ENCODE measurements at regions not wholly inside any gene's neighbourhood (a gene's known extent, or its start where the extent isn't known, plus 50 kb on each side); places are given as distances from the start of the nearest gene placed in this dataset.
"Not testable (repeated sequence)": the region's sequence is repeated elsewhere in the genome, so short reads cannot be mapped to it uniquely, and the experiment has no call there.

DNA sequence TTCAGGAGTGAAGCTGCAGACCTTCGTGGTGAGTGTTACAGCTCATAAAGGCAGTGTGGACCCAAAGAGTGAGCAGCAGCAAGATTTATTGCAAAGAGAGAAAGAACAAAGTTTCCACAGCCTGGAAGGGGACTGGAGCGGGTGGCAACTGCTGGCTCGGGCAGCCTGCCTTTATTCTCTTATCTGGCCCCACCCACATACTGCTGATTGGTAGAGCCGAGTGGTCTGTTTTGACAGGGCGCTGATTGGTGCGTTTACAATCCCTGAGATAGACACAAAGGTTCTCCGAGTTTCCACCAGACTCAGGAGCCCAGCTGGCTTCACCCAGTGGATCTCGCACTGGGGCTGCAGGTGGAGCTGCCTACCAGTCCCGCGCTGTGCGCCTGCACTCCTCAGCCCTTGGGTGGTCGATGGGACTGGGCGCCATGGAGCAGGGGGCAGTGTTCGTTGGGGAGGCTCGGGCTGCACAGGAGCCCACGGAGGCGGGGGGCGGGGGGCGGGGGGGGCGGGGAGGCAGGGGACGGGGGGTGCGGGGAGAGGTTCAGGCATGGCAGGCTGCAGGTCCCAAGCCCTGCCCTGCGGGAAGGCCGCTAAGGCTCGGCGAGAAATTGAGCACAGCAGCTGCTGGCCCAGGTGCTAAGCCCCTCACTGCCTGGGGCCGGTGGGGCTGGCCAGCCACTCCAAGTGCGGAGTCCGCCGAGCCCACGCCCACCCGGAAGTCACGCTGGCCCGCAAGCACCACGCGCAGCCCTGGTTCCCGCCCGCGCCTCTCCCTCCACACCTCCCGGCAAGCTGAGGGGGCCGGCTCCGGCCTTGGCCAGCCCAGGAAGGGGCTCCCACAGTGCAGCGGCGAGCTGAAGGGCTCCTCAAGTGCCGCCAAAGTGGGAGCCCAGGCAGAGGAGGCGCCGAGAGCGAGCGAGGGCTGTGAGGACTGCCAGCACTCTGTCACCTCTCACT lies 59.9 kb upstream of the EN2 start:
- not testable (repeated sequence) for DNase-seq

DNA sequence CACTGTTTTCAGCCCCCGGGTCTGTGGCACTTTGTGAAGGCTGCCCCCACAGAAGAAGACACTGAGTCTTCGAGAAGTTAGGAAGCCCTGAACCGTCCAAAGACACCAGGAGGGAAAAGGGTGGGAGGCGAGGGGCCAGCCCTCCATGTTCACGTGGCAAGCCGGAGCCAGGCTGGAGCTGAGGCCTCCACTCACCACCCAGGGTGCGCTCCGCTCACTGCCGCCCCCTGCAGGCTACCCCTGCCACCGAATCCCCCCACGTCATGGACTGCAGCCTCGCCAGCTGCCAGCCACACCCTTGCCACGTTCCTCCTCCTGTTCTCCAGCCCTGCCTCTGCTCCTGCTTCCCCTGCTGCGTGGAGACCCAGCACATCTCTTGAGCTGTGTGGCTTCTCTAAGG lies 59.0 kb upstream of the EN2 start:
- DNase-seq: no peak

DNA sequence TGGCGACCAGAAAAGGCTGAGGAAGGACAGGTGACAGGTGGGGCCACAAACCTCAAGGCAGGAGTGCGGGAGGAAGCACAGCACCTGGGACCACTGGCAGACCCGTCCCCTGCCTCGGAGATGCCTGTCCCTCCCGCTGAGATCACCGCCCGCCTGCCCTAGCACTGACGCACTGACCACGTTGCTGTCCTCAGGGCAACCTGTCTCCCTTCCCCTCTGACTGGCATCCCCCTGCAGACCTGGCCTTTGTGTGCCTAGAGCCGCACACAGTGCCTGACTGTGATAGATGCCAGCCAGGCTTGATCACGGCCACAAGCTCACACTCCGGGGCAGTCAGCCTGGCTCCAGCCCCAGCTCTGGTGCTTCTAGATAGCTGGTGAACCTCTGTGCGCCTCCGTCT lies 58.4 kb upstream of the EN2 start:
- DNase-seq: no peak

DNA sequence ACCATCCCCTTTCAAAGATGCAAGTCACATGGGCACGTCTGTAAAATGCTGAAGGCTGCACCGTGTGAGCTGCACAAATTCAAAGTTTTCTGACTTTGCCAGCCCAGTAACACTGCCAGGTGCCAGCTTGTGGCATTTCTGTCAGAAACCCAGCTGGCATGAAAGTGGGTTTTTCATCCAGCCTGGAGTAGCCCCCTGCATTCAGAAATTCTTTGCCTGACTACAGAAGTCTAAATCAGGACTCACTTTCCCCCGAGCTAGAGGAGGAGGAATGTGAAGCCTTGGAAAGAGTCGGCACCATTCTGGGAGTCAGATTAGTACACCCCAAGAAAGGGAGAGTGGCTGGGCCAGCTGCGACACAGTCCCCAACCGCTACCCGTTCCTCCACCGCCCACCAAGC lies 56.7 kb upstream of the EN2 start:
- DNase-seq: no peak

DNA sequence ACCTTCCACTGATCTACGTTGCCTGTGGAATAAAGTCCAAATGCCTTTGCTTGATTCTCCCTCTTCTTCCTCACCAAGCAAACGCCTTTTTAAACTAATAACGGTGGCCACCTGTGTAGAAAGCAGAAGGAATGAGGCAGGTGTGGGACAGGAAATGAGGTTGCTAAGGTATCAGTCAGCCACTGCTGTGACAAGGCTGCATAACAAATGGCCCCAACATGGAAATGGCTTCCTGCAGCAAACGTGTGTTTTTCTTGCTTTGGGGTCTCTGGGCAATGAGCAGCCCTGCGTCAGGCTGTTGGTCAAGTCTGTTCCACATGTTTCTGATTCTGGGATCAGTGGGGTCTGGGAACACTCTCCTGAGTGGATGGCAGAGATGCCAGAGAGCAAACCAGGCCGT lies 56.0 kb upstream of the EN2 start:
- no peak for DNase-seq

DNA sequence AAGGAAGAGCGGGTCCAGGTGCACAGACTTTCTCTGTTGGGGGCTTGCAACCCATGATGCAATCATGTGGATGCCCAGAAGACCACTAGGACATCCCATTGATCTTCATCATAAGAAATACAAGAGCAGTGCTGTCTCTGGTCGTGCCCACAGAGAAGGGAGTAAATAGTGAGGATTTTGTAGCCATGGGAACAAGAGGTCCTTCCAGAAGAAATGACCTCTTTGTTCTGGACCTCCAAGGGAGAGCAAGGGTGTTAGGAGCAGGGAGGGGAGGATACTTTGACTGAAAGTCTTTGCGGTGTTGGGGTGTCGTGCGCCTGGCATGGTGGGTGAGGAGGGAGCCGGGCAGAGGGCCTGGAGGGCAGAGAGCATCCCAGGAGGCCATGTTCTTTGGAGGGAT lies 55.0 kb upstream of the EN2 start:
- no peak for DNase-seq

DNA sequence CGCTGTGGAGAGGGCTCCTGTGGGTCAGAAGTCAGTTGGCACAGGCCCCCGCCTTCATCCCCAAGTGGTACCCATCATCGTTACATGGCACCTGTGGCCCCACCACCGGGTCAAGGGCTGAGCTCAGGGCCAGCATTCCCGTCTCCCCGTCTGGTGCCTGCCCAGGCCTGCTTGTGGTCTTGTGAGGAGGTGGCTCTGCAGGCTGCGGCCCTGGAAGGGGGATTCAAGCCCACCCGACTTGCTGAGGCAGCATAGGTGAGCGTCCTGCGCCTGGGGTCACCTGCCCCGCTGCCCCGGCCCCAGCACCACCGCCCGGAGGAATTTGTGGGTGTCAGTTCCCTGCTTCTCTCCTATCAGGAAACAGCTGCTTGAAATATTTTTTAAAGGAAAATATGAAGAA lies 53.0 kb upstream of the EN2 start:
- DNase-seq: no peak

DNA sequence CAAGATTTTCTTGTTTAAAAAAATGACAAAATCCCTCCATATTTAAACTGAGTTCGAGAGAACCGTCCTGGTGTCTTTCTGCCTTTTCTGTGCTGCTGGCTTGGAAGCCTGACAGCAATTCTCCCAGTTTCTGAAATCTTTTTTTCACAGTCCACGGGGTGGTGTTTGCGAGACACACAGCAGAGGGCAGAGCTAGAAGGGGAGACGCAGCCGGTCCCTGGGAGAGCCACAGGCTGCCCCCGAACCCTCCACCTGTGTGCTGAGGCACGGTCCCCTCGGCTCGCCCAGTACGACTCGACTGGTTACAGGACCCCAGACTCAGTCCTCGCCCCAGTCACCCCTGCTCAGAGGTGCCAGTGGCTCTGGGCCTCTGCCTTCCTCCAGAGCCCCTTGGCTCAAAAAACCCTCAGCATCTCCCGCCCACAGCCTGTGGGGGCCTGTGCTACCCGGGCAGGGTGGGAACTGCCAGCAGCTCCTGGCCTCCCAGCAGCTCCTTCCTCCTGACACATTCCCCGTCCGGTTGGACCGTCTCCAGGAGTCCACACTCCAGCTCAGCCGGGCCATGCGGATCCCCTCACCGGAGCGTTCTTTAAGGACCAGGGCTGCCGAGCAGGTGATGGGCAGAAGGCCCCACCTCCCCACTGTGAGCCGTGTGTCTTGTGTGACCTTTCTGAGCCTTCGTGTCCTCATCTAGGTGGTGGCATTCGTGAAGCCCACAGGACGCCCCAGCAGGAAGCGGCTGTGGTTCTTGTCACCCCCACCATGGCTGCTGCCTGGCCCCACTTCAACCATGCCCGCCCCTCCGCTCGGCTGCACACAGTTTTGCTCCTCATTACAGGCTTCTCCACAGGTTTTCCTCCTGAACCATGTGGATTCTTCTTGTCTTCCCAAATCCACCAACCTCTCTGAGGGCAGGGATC lies 52.3 kb upstream of the EN2 start:
- DNase-seq: no peak

DNA sequence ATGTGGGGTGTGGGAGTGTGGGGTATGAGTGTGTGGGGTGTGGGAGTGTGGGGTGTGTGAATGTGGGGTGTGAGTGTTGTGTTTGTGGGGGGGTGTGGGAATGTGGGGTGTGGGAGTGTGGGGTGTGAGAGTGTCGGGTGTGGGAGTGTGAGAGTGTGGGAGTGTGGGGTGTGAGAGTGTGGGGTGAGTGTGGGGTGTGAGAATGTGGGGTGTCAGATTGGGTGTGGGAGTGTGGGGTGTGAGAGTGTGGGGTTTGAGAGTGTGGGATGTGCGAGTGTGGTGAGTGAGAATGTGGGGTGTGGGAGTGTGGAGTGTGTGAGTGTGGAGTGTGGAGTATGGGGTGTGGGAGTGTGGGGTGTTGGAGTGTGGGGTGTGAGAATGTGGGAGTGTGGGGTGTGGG lies 50.1 kb upstream of the EN2 start:
- no peak for DNase-seq

Data from fibroblast of skin of right biceps (primary cell).